NCI-H2196 (cell line): ENCODE measurements at regions not wholly inside any gene's neighbourhood (a gene's known extent, or its start where the extent isn't known, plus 50 kb on each side); places are given as distances from the start of the nearest gene placed in this dataset.

Experiments used
- DNase-seq: peaks from one replicate; lab custom pipeline; 2025; ENCODE audit not compliant: unreplicated experiment; lab: John Stamatoyannopoulos, UW

- no peak for DNase-seq
Observed at GRCh38 chr9:26742828-26743476, 149.7 kb downstream of the CAAP1 start.

GRCh38 chr9:26735160-26735559, 157.4 kb downstream of the CAAP1 start:
- no peak for DNase-seq

- DNase-seq, result no peak
Observed at GRCh38 chr9:26729187-26729586, 163.4 kb downstream of the CAAP1 start.

GRCh38 chr9:26727471-26727870, 165.1 kb downstream of the CAAP1 start:
- no peak for DNase-seq

GRCh38 chr9:26725573-26725972, 167.0 kb downstream of the CAAP1 start:
- DNase-seq, result no peak

- peak; percentile 22 for DNase-seq
Observed at GRCh38 chr9:26723486-26723885, 169.1 kb downstream of the CAAP1 start.

- DNase-seq, result no peak
Observed at GRCh38 chr9:26722755-26723154, 169.8 kb downstream of the CAAP1 start.

GRCh38 chr9:26710008-26710407, 182.6 kb downstream of the CAAP1 start:
- no peak for DNase-seq

- no peak for DNase-seq
Observed at GRCh38 chr9:26706223-26706622, 186.4 kb downstream of the CAAP1 start.

GRCh38 chr9:26695298-26695622, 197.3 kb downstream of the CAAP1 start:
- DNase-seq, result no peak

- no peak for DNase-seq
Observed at GRCh38 chr9:26694381-26695297, 198.0 kb downstream of the CAAP1 start.

GRCh38 chr9:26689041-26689440, 203.6 kb downstream of the CAAP1 start:
- no peak for DNase-seq

GRCh38 chr9:26687421-26687820, 205.2 kb downstream of the CAAP1 start:
- no peak for DNase-seq

GRCh38 chr9:26685818-26686217, 206.8 kb downstream of the CAAP1 start:
- no peak for DNase-seq

- DNase-seq, result no peak
Observed at GRCh38 chr9:26684029-26684428, 208.6 kb downstream of the CAAP1 start.

GRCh38 chr9:26682796-26683496, 209.7 kb downstream of the CAAP1 start:
- DNase-seq, result no peak

GRCh38 chr9:26682041-26682440, 210.6 kb downstream of the CAAP1 start:
- no peak for DNase-seq

- DNase-seq, result no peak
Observed at GRCh38 chr9:26677965-26678706, 214.5 kb downstream of the CAAP1 start.

- DNase-seq, result no peak
Observed at GRCh38 chr9:26675035-26675434, 217.6 kb downstream of the CAAP1 start.

- DNase-seq, result no peak
Observed at GRCh38 chr9:26673261-26673660, 219.3 kb downstream of the CAAP1 start.
